IPS-15b (cell line): ENCODE measurements at regions not wholly inside any gene's neighbourhood (a gene's known extent, or its start where the extent isn't known, plus 50 kb on each side); places are given as distances from the start of the nearest gene placed in this dataset.
"Not testable (repeated sequence)": the region's sequence is repeated elsewhere in the genome, so short reads cannot be mapped to it uniquely, and the experiment has no call there.

Experiments used
- H3K27me3 ChIP-seq: one replicate; pipeline ENCODE4 v1.6.1; 2013; ENCODE audit warnings: low read length; ENCODE audit not compliant: control insufficient read depth, insufficient read depth
- H3K36me3 ChIP-seq: one replicate; pipeline ENCODE4 v1.6.1; 2013; ENCODE audit warnings: low read length; ENCODE audit not compliant: control insufficient read depth, insufficient read depth
- H3K4me1 ChIP-seq: one replicate; pipeline ENCODE4 v1.6.1; 2013; ENCODE audit warnings: mild to moderate bottlenecking, low read length; ENCODE audit not compliant: control insufficient read depth, insufficient read depth
- H3K4me3 ChIP-seq: one replicate; pipeline ENCODE4 v1.5.1; 2013; ENCODE audit warnings: low read depth, low read length
- H3K9ac ChIP-seq: one replicate; pipeline ENCODE4 v1.6.1; 2013; ENCODE audit warnings: low read depth, mild to moderate bottlenecking, low read length
- H3K9me3 ChIP-seq: one replicate; pipeline ENCODE4 v1.6.1; 2013; ENCODE audit warnings: mild to moderate bottlenecking, low read length; ENCODE audit not compliant: control insufficient read depth, insufficient read depth

DNA sequence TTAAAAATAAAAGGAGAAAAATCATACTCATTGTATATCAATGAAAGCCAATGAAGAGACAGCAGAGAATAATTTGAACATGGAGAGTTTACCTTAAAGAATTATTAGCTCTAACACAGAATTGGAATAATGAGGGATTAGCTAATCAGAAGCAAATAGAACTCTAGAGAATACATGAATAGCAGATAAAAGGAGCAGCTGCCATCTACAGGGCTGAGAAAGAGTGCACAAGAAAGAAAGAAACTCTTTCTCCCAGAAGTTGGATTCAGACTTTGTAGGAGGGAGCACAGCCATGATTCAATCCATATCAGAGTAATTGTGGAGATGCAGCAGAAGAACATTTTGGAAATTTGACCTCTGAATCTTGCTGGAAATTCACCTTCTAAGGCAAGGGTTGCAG is 1171.2 kb downstream of the PLA2G4A start:
- Histone ChIP-seq H3K4me3 (no peak overlapping the region), H3K9me3 (no peaks in the 10 kb centered on the region), H3K9ac (no peak overlapping the region), H3K4me1 (no peaks in the 10 kb centered on the region), H3K36me3 (no peaks in the 10 kb centered on the region), H3K27me3 (no peaks in the 10 kb centered on the region)

- not testable (repeated sequence) for H3K4me3 ChIP-seq, H3K36me3 ChIP-seq, H3K4me1 ChIP-seq, H3K27me3 ChIP-seq, H3K9me3 ChIP-seq, H3K9ac ChIP-seq
Measured at GRCh38 chr1:188003687-188004086, 1174.9 kb downstream of the PLA2G4A start.

- Histone ChIP-seq H3K4me3 (no peak overlapping the region), H3K9me3 (no peaks in the 10 kb centered on the region), H3K36me3 (no peaks in the 10 kb centered on the region), H3K4me1 (no peaks in the 10 kb centered on the region), H3K27me3 (no peaks in the 10 kb centered on the region), H3K9ac (no peak overlapping the region)
Measured at GRCh38 chr1:188004849-188005248, 1176.1 kb downstream of the PLA2G4A start.

- H3K9me3 ChIP-seq, result no peaks in the 10 kb centered on the region
- no peaks in the 10 kb centered on the region for H3K4me1 ChIP-seq
- no peaks in the 10 kb centered on the region for H3K36me3 ChIP-seq
- H3K27me3 ChIP-seq, result no peaks in the 10 kb centered on the region
- H3K4me3 ChIP-seq, result no peak overlapping the region
- H3K9ac ChIP-seq, result no peak overlapping the region
Measured at GRCh38 chr1:188006354-188006753, 1177.6 kb downstream of the PLA2G4A start.

DNA sequence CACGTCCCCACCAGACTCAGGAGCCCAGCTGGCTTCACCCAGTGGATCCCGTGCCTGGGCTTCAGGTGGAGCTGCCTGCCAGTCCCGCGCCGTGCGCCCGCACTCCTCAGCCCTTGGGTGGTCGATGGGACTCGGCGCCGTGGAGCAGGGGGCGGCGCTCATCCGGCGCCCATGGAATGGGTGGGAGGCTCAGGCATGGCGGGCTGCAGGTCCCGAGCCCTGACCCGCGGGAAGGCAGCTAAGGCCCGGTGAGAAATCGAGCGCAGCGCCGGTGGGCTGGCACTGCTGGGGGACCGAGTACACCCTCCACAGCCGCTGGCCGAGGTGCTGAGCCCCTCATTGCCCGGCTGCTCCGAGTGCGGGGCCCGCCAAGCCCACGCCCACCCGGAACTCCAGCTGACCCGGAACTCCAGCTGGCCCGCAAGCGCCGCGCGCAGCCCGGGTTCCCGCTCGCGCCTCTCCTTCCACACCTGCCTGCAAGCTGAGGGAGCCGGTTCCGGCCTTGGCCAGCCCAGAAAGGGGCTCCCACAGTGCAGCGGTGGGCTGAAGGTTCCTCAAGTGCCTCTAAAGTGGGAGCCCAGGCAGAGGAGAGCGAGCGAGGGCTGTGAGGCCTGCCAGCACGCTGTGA is 1184.6 kb downstream of the PLA2G4A start:
- not testable (repeated sequence) for H3K36me3 ChIP-seq, H3K9me3 ChIP-seq, H3K27me3 ChIP-seq, H3K9ac ChIP-seq, H3K4me1 ChIP-seq, H3K4me3 ChIP-seq

DNA sequence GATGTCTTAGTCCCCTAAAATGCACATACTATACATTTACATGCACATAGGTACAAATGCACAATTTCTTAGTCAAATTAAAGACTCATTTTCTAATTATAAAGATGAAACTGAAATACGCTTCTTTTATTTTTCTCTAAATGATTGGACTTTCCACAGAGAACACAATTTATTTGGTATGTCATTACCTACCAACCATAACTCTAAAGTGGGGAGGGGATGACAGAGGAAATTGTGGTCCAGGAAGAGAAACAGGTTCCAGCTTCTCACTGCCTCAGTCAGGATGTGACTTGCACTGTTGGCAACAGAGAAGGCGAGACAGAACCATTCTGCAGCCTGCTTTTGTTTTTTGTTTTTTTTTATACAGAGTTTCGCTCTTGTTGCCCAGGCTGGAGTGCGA is 1189.2 kb downstream of the PLA2G4A start:
- Histone ChIP-seq H3K27me3 (no peaks in the 10 kb centered on the region), H3K4me1 (no peaks in the 10 kb centered on the region), H3K9ac (no peak overlapping the region), H3K36me3 (no peaks in the 10 kb centered on the region), H3K9me3 (no peaks in the 10 kb centered on the region), H3K4me3 (no peak overlapping the region)

- Histone ChIP-seq H3K9ac (no peak overlapping the region), H3K36me3 (no peaks in the 10 kb centered on the region), H3K4me3 (no peak overlapping the region), H3K27me3 (no peaks in the 10 kb centered on the region), H3K9me3 (no peaks in the 10 kb centered on the region), H3K4me1 (no peaks in the 10 kb centered on the region)
Measured at GRCh38 chr1:188022661-188023060, 1193.9 kb downstream of the PLA2G4A start.

DNA sequence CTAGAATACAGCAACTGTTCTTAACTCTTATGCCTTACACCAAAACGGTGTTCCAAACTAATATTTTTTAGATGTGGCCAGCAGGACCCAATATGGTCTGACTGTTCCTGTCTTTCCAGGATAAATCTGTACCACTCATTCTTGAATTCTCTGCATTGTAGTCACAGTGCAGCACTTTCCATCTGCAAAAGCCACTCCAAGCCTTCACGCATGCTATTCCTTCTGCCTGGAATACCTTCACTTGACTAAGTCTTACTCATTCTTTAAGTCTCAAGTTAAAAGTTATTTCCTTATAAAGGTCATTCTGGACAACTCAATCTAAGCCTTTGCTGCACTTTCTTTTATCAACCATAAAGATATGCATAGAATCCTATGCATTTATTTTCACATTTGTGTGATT is 1194.5 kb downstream of the PLA2G4A start:
- H3K4me1 ChIP-seq, result no peaks in the 10 kb centered on the region
- no peak overlapping the region for H3K4me3 ChIP-seq
- H3K36me3 ChIP-seq, result no peaks in the 10 kb centered on the region
- H3K9ac ChIP-seq, result no peak overlapping the region
- no peaks in the 10 kb centered on the region for H3K9me3 ChIP-seq
- H3K27me3 ChIP-seq, result no peaks in the 10 kb centered on the region

- Histone ChIP-seq H3K4me1 (no peaks in the 10 kb centered on the region), H3K9ac (no peak overlapping the region), H3K9me3 (no peaks in the 10 kb centered on the region), H3K4me3 (no peak overlapping the region), H3K36me3 (no peaks in the 10 kb centered on the region), H3K27me3 (no peaks in the 10 kb centered on the region)
Measured at GRCh38 chr1:188027613-188028012, 1198.9 kb downstream of the PLA2G4A start.

DNA sequence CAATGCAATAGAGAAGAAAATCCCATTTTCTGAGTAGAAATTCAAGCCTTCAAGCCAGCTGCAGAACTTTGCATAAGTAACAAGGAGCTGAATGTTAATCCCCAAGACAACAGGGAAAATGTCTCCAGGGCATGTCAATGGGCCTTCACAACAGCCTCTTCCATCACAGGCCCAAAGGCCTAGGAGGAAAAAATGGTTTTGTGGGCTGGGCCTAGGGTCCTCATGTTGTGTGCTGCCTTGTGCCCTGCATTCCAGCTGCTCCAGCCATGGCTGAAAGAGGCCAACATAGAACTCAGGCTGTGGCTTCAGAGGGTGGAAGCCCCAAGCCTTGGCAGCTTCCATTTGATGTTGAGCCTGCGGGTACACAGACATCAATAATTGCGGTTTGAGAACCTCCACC is 1208.8 kb downstream of the PLA2G4A start:
- peaks cover 16% of the 10 kb centered on the region for H3K9me3 ChIP-seq
- not testable (repeated sequence) for H3K9ac ChIP-seq, H3K36me3 ChIP-seq, H3K27me3 ChIP-seq, H3K4me3 ChIP-seq, H3K4me1 ChIP-seq

- Histone ChIP-seq H3K4me1 (no peaks in the 10 kb centered on the region), H3K4me3 (no peak overlapping the region), H3K36me3 (no peaks in the 10 kb centered on the region), H3K9ac (no peak overlapping the region), H3K27me3 (no peaks in the 10 kb centered on the region), H3K9me3 (peaks cover 1% of the 10 kb centered on the region)
Measured at GRCh38 chr1:188043536-188044245, 1214.9 kb downstream of the PLA2G4A start.

GRCh38 chr1:188050250-188050649 is 1221.5 kb downstream of the PLA2G4A start:
- no peaks in the 10 kb centered on the region for H3K9me3 ChIP-seq
- H3K4me1 ChIP-seq, result no peaks in the 10 kb centered on the region
- H3K36me3 ChIP-seq, result no peaks in the 10 kb centered on the region
- no peak overlapping the region for H3K9ac ChIP-seq
- H3K27me3 ChIP-seq, result no peaks in the 10 kb centered on the region
- no peak overlapping the region for H3K4me3 ChIP-seq
